ENCODE measurements at regions not wholly inside any gene's neighbourhood (a gene's known extent, or its start where the extent isn't known, plus 50 kb on each side); places are given as distances from the start of the nearest gene placed in this dataset.
"Not testable (repeated sequence)": the region's sequence is repeated elsewhere in the genome, so short reads cannot be mapped to it uniquely, and the experiment has no call there.

GRCh38 chr1:29621826-29622435 lies 385.6 kb downstream of the PTPRU start:
- Mint-ChIP-seq H3K9me3 (no peaks in the 10 kb centered on the region), H3K27me3 (peaks cover 22 to 72% of the 10 kb centered on the region in 2 donors), H3K4me1 (ENCODE audit: low read depth in 2 of 2) (no peaks in the 10 kb centered on the region), H3K4me3 (no peak overlapping the region), H3K36me3 (ENCODE audit: insufficient read depth) (no peaks in the 10 kb centered on the region), H3K27ac (no peak overlapping the region)
- DNase-seq (no peak), ATAC-seq (replicated peaks) (no peak)

- Mint-ChIP-seq H3K27me3 (peaks cover 18 to 59% of the 10 kb centered on the region in 2 donors), H3K4me1 (ENCODE audit: low read depth in 2 of 2) (no peaks in the 10 kb centered on the region), H3K4me3 (no peak overlapping the region), H3K9me3 (no peaks in the 10 kb centered on the region), H3K36me3 (ENCODE audit: insufficient read depth) (no peaks in the 10 kb centered on the region), H3K27ac (no peak overlapping the region)
- no peak for ATAC-seq (replicated peaks)
- no peak for DNase-seq
Measured at GRCh38 chr1:29620631-29621030, 384.3 kb downstream of the PTPRU start.

DNA sequence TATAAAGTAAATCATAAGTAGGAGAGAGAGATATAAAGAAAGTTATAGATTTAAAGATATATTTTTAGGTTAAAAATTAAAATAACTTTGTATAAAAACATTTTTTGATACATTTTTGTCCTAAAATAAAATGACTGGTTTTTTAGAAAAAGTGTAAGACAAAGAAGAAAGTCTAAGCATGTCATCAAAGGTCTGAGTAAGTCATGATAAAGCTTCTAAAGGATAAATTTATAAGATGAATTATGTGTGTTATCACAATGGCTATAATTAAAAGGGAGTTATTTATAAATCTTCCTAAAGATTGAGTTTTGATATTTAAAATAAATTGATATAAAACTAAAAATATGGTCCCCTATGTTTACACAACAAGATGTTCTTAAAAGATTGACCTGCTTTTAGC lies 370.9 kb downstream of the PTPRU start:
- Mint-ChIP-seq H3K36me3 (ENCODE audit: insufficient read depth) (no peaks in the 10 kb centered on the region), H3K4me1 (ENCODE audit: low read depth in 2 of 2) (no peaks in the 10 kb centered on the region), H3K9me3 (no peaks in the 10 kb centered on the region), H3K27me3 (peaks cover 18 to 29% of the 10 kb centered on the region in 2 donors), H3K4me3 (no peak overlapping the region), H3K27ac (no peak overlapping the region)
- ATAC-seq (replicated peaks) (no peak), DNase-seq (no peak)

- not testable (repeated sequence) for H3K4me1 Mint-ChIP-seq (ENCODE audit: low read depth in 2 of 2); H3K36me3 Mint-ChIP-seq (ENCODE audit: insufficient read depth); H3K4me3 Mint-ChIP-seq; DNase-seq; H3K27ac Mint-ChIP-seq; H3K9me3 Mint-ChIP-seq; ATAC-seq (replicated peaks)
- peaks cover 7 to 33% of the 10 kb centered on the region in 2 donors for H3K27me3 Mint-ChIP-seq
Measured at GRCh38 chr1:29604796-29605195, 368.5 kb downstream of the PTPRU start.

DNA sequence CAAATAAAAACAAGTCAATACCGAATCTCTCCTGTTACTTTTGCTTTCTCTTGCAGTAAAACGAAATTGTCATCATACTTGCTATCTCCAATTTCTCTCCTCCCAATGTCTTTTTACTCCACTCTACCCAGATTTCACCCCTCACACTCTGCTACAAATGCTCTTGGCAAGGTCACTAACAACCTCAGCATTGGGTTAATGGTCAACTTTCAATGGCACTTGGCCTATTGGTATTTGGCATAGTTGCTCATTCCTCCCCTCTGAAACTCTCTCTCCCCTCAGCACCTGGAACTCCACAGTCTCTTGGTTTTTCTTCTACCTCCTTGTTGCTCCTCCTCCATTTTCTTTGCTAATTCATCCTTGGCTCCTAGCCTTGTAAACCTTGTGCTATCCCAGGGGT lies 367.3 kb downstream of the PTPRU start:
- no peak overlapping the region for H3K27ac Mint-ChIP-seq
- no peaks in the 10 kb centered on the region for H3K36me3 Mint-ChIP-seq (ENCODE audit: insufficient read depth)
- ATAC-seq (replicated peaks) (no peak), DNase-seq (no peak)
- H3K4me3 Mint-ChIP-seq, result no peak overlapping the region
- H3K27me3 Mint-ChIP-seq, result peaks cover 19 to 45% of the 10 kb centered on the region in 2 donors
- H3K4me1 Mint-ChIP-seq (ENCODE audit: low read depth in 2 of 2), result no peaks in the 10 kb centered on the region
- no peaks in the 10 kb centered on the region for H3K9me3 Mint-ChIP-seq

GRCh38 chr1:29602203-29602602 lies 365.9 kb downstream of the PTPRU start:
- no peak overlapping the region for H3K27ac Mint-ChIP-seq
- H3K4me3 Mint-ChIP-seq, result no peak overlapping the region
- peaks cover 14 to 59% of the 10 kb centered on the region in 2 donors for H3K27me3 Mint-ChIP-seq
- no peaks in the 10 kb centered on the region for H3K9me3 Mint-ChIP-seq
- no peaks in the 10 kb centered on the region for H3K4me1 Mint-ChIP-seq (ENCODE audit: low read depth in 2 of 2)
- peaks cover 3% of the 10 kb centered on the region for H3K36me3 Mint-ChIP-seq (ENCODE audit: insufficient read depth)
- DNase-seq, result no peak
- no peak for ATAC-seq (replicated peaks)

DNA sequence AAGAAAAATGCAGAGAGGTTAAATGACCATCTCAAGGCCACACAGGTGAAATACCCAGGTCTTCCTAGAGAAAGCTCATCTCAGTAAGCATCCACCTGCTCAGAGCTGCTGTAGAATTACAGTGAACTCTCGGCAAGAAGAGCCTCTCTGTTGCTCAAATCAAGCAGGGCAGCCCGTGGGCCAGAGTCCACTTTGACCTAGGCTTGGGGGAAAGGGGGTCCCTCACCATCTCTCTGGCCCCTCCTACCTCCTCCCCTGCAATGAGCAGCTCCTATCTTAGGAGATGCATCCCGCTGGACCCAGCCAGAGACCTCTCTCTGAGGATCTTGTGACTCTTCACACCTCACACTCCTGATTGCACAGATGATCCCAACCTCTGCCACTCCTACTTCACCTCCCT lies 364.7 kb downstream of the PTPRU start:
- no peak overlapping the region for H3K27ac Mint-ChIP-seq

GRCh38 chr1:29599826-29600225 lies 363.5 kb downstream of the PTPRU start:
- H3K4me3 Mint-ChIP-seq, result no peak overlapping the region
- H3K36me3 Mint-ChIP-seq (ENCODE audit: insufficient read depth), result peaks cover 3% of the 10 kb centered on the region
- ATAC-seq (replicated peaks) (no peak), DNase-seq (no peak)
- H3K4me1 Mint-ChIP-seq (ENCODE audit: low read depth in 2 of 2), result no peaks in the 10 kb centered on the region
- no peak overlapping the region for H3K27ac Mint-ChIP-seq
- peaks cover 18 to 64% of the 10 kb centered on the region in 2 donors for H3K27me3 Mint-ChIP-seq
- no peaks in the 10 kb centered on the region for H3K9me3 Mint-ChIP-seq

More for the DNA sequence above, 364.7 kb downstream of the PTPRU start:
- peaks cover 3% of the 10 kb centered on the region for H3K36me3 Mint-ChIP-seq (ENCODE audit: insufficient read depth)
- ATAC-seq (replicated peaks) (no peak), DNase-seq (no peak)
- no peaks in the 10 kb centered on the region for H3K9me3 Mint-ChIP-seq
- no peak overlapping the region for H3K4me3 Mint-ChIP-seq
- H3K27me3 Mint-ChIP-seq, result peaks cover 18 to 70% of the 10 kb centered on the region in 2 donors
- no peaks in the 10 kb centered on the region for H3K4me1 Mint-ChIP-seq (ENCODE audit: low read depth in 2 of 2)

DNA sequence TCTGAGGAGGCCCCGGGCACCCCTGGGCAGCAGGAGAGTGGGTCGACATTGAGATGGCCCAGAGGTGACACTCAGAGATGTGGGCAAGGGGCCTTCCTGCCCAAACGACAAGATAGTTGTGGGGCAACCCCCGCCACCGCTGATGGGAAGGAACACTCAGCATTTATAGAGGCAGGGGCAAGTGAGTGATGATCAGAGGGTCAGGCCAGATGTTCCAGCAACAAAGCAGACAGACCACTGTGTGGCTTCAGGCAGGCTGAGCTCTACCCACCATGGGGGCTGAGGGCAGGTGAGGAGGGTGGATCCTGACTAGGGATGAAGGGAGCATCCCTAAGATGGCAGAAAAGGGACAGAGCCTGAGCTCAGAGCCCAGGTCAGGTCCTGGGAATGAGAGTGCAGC lies 362.7 kb downstream of the PTPRU start:
- H3K36me3 Mint-ChIP-seq (ENCODE audit: insufficient read depth), result peaks cover 3% of the 10 kb centered on the region
- no peaks in the 10 kb centered on the region for H3K9me3 Mint-ChIP-seq
- H3K4me3 Mint-ChIP-seq, result no peak overlapping the region
- H3K27me3 Mint-ChIP-seq, result peaks cover 18 to 70% of the 10 kb centered on the region in 2 donors
- DNase-seq (no peak), ATAC-seq (replicated peaks) (no peak)
- no peaks in the 10 kb centered on the region for H3K4me1 Mint-ChIP-seq (ENCODE audit: low read depth in 2 of 2)
- H3K27ac Mint-ChIP-seq, result no peak overlapping the region

- Mint-ChIP-seq H3K27ac (no peak overlapping the region), H3K4me1 (ENCODE audit: low read depth in 2 of 2) (no peaks in the 10 kb centered on the region), H3K27me3 (peaks cover 18 to 79% of the 10 kb centered on the region in 2 donors), H3K4me3 (no peak overlapping the region), H3K36me3 (ENCODE audit: insufficient read depth) (peaks cover 3% of the 10 kb centered on the region), H3K9me3 (no peaks in the 10 kb centered on the region)
- DNase-seq (no peak), ATAC-seq (replicated peaks) (no peak)
Measured at GRCh38 chr1:29597861-29598260, 361.5 kb downstream of the PTPRU start.

DNA sequence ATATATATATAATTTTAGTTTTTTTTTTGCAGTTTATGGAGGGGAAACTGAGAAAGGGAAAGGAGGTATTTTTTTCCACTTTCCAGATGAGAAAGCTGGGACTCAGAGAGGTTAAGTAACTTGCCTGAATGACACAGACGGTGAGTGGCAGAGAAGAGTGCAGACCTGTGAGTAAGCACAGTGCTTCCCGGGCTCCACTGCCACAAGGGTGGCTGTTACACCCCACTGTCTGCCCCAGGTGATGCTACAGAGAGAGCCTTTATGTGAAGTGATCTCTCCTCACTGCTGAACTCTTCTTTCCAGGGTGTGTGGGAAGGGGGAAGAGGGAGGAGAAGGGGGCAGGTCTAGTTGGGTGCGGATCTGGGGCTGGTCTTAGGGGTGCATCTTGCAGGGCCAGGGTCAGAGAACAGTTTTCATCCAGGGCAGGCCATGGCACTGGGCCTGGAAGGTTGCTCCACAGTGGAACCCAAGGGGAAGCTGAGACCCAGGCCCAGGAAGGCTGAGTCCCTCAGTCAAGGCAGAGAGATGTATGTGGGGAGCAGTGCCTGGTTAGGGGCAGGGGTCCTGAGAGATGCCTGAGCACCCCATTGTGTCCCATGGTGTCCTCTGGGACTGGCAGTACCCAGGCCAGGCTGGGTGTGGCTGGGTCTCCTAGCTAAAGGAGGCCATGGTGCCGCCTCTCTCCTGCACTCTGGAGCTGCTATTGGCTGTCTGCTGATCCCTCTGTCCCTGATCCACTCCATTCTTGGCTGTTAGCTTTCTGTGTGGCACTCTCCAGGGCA lies 357.5 kb downstream of the PTPRU start:
- Mint-ChIP-seq H3K27ac (no peak overlapping the region), H3K9me3 (no peaks in the 10 kb centered on the region), H3K4me1 (ENCODE audit: low read depth in 2 of 2) (no peaks in the 10 kb centered on the region), H3K4me3 (no peak overlapping the region), H3K36me3 (ENCODE audit: insufficient read depth) (peaks cover 3% of the 10 kb centered on the region), H3K27me3 (peaks cover 32 to 79% of the 10 kb centered on the region in 2 donors)
- no peak for ATAC-seq (replicated peaks)
- DNase-seq, result no peak

DNA sequence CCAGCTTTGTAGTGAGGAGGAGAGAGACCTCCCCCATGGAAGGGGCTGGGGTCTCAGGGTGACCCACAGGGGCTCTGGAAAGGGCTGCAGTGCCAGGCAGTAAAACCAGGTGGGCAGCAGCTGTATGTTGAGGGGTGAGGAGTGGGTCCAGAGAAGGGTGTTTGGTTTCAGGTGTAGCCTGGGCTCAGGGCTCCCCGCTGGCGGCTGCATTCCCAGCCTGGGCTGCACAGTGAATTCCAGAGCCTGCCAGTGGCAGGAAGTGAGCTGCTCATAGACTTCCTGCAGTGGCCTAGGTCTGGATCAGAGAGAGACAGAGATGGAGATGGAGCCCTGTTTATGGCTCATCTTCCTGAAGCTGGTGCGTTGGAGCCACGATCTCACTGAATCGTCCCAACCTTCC lies 356.4 kb downstream of the PTPRU start:
- ATAC-seq (replicated peaks) (no peak), DNase-seq (no peak)
- no peaks in the 10 kb centered on the region for H3K9me3 Mint-ChIP-seq
- no peaks in the 10 kb centered on the region for H3K4me1 Mint-ChIP-seq (ENCODE audit: low read depth in 2 of 2)
- peaks cover 3% of the 10 kb centered on the region for H3K36me3 Mint-ChIP-seq (ENCODE audit: insufficient read depth)
- no peak overlapping the region for H3K4me3 Mint-ChIP-seq
- H3K27ac Mint-ChIP-seq, result no peak overlapping the region
- peaks cover 37 to 79% of the 10 kb centered on the region in 2 donors for H3K27me3 Mint-ChIP-seq

DNA sequence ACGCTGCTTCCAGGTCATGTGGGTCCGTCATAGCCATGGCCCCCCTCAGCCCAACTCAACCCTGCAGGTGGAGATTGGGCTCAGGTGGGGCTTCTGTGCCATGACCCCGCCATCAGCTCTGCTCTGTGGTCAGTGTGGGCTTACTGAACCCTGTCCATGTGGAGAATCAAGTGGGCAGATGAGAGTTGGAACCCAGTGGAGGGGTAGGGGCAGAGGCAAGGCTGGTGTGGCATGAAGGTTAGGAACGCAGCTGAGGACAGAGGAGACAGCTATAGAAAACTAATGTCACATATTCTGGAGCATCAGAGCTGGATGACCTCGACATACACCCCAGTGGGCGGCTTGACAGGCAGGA lies 355.9 kb downstream of the PTPRU start:
- no peaks in the 10 kb centered on the region for H3K4me1 Mint-ChIP-seq (ENCODE audit: low read depth in 2 of 2)
- no peaks in the 10 kb centered on the region for H3K9me3 Mint-ChIP-seq
- H3K4me3 Mint-ChIP-seq, result no peak overlapping the region
- ATAC-seq (replicated peaks) (no peak), DNase-seq (no peak)
- peaks cover 42 to 79% of the 10 kb centered on the region in 2 donors for H3K27me3 Mint-ChIP-seq
- H3K27ac Mint-ChIP-seq, result no peak overlapping the region
- H3K36me3 Mint-ChIP-seq (ENCODE audit: insufficient read depth), result no peaks in the 10 kb centered on the region

- H3K4me3 Mint-ChIP-seq, result no peak overlapping the region
- peaks cover 44 to 79% of the 10 kb centered on the region in 2 donors for H3K27me3 Mint-ChIP-seq
- H3K4me1 Mint-ChIP-seq (ENCODE audit: low read depth in 2 of 2), result no peaks in the 10 kb centered on the region
- DNase-seq (no peak), ATAC-seq (replicated peaks) (no peak)
- H3K27ac Mint-ChIP-seq, result no peak overlapping the region
- no peaks in the 10 kb centered on the region for H3K36me3 Mint-ChIP-seq (ENCODE audit: insufficient read depth)
- H3K9me3 Mint-ChIP-seq, result no peaks in the 10 kb centered on the region
Measured at GRCh38 chr1:29591601-29592260, 355.4 kb downstream of the PTPRU start.
